OCI-LY7 (cell line): ENCODE measurements at regions not wholly inside any gene's neighbourhood (a gene's known extent, or its start where the extent isn't known, plus 50 kb on each side); places are given as distances from the start of the nearest gene placed in this dataset.

Experiments
- BruUV-seq: library from RNA; stranded (reverse); fragments of 400-500 nt; replicated peaks from 2 replicates; lab custom pipeline; 2021; lab: Mats Ljungman, UMichigan
- CTCF ChIA-PET: fragments of 300-600 bp; sonication (Branson Sonifier 250); formaldehyde crosslinking; loops from one replicate; lab custom pipeline; 2022; ENCODE audit warnings: antibody characterized with exemption; ENCODE audit not compliant: unreplicated experiment; lab: Charles Lee
- POLR2A ChIA-PET: fragments of 300-600 bp; sonication (Branson Sonifier 250); formaldehyde crosslinking; loops from one replicate; lab custom pipeline; 2022; ENCODE audit warnings: antibody characterized with exemption; lab: Charles Lee
- DNase-seq: peaks from one replicate; pipeline ENCODE4 v3.0.0-alpha.2; 2015; ENCODE audit warnings: low spot score
- H2AFZ ChIP-seq: fragments of 200-600 bp; sonication (generic), shearing (Covaris generic); 2 replicates; pipeline ENCODE4 v1.6.1; 2014; ENCODE audit warnings: mild to moderate bottlenecking, antibody characterized with exemption, low read length, moderate library complexity
- H3K27ac ChIP-seq: fragments of 200-600 bp; sonication (generic); 2 replicates; pipeline ENCODE4 v1.5.1; 2014; ENCODE audit warnings: mixed run types, low read depth, mild to moderate bottlenecking, moderate library complexity, low read length, inconsistent platforms; ENCODE audit not compliant: poor library complexity, severe bottlenecking
- H3K36me3 ChIP-seq: fragments of 200-600 bp; sonication (generic); 2 replicates; pipeline ENCODE4 v1.6.1; 2014; ENCODE audit warnings: mild to moderate bottlenecking, antibody characterized with exemption, low read length, moderate library complexity, mixed read lengths; ENCODE audit not compliant: insufficient read depth
- H3K4me1 ChIP-seq: fragments of 200-600 bp; sonication (generic); 2 replicates; pipeline ENCODE4 v1.5.1; 2014; ENCODE audit warnings: mild to moderate bottlenecking, low read length; ENCODE audit not compliant: insufficient read depth, poor library complexity, severe bottlenecking
- H3K4me2 ChIP-seq: fragments of 200-600 bp; sonication (generic); 2 replicates; pipeline ENCODE4 v1.6.1; 2014; ENCODE audit warnings: mild to moderate bottlenecking, low read length
- H3K4me3 ChIP-seq: fragments of 200-600 bp; sonication (generic); 2 replicates; pipeline ENCODE4 v1.5.1; 2014; ENCODE audit warnings: mild to moderate bottlenecking, low read depth, low read length; ENCODE audit not compliant: poor library complexity, severe bottlenecking
- H3K79me2 ChIP-seq: fragments of 200-600 bp; sonication (generic); 2 replicates; pipeline ENCODE4 v1.6.1; 2016; ENCODE audit warnings: low read depth, mild to moderate bottlenecking, low read length, moderate library complexity, mixed read lengths; ENCODE audit not compliant: insufficient read depth
- H3K9me2 ChIP-seq: fragments of 200-600 bp; sonication (generic); 2 replicates; pipeline ENCODE4 v1.6.1; 2016; ENCODE audit warnings: mild to moderate bottlenecking, low read length, mixed read lengths; ENCODE audit not compliant: insufficient read depth
- H3K9me3 ChIP-seq: fragments of 200-600 bp; sonication (generic); 2 replicates; pipeline ENCODE4 v1.6.1; 2014; ENCODE audit warnings: mild to moderate bottlenecking, mixed run types, low read length, mixed read lengths
- H4K20me1 ChIP-seq: fragments of 200-600 bp; sonication (generic); 2 replicates; pipeline ENCODE4 v1.6.1; 2014; ENCODE audit warnings: mild to moderate bottlenecking, antibody characterized with exemption, low read length, moderate library complexity, mixed read lengths; ENCODE audit not compliant: insufficient read depth
- CTCF ChIP-seq: fragments of 200-600 bp; sonication (generic); conservative IDR thresholded peaks from 2 replicates; pipeline ENCODE4 v1.5.1; 2014; ENCODE audit warnings: mild to moderate bottlenecking, antibody characterized with exemption, low read length, moderate library complexity, mixed read lengths
- EZH2phosphoT487 ChIP-seq: fragments of 200-600 bp; sonication (generic); IDR thresholded peaks from 2 replicates; pipeline ENCODE4 v1.6.1; 2018; ENCODE audit warnings: low read depth, borderline replicate concordance, mild to moderate bottlenecking, mixed run types, antibody characterized with exemption, low read length, moderate library complexity, mixed read lengths
- intact Hi-C: fragments of 100-400 bp; cut with micrococcal nuclease; formaldehyde crosslinking; loops from one replicate; pipeline ENCODE4 v1.10.0; 2022; ENCODE audit not compliant: unreplicated experiment

DNA sequence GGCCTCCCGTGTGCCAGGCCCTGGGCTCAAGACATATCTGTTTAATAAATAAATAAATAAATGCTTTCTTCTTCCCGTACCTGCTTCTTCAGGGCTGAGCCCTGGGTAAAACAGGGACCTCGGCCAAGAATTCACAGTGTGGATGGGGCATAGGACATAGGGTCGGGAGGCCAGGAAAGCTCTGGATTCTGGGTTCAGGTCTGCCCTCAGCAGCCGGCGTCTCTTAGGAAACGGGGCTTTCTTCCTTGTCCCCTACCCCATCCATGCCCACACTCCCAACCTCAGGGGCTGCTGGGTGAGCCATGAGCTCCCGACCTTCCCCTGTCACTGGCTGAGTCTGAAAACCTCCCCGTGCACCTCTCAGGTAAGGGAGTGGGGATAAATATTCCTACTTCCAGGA, 55.7 kb upstream of the ALX4 start:
- CTCF ChIA-PET: no interaction called here
- no peak for TF ChIP-seq EZH2phosphoT487
- TF ChIP-seq CTCF: no peak
- no TSS peak for BruUV-seq
- Histone ChIP-seq H3K27ac (no peak overlapping the region), H4K20me1 (no peaks in the 10 kb centered on the region), H3K4me2 (no peak overlapping the region), H2AFZ (no peak overlapping the region), H3K4me1 (no peaks in the 10 kb centered on the region), H3K9me3 (no peaks in the 10 kb centered on the region), H3K79me2 (no peaks in the 10 kb centered on the region), H3K36me3 (no peaks in the 10 kb centered on the region), H3K9me2 (no peaks in the 10 kb centered on the region), H3K4me3 (no peak overlapping the region)
- intact Hi-C loops: no loop called here
- no peak for DNase-seq
- POLR2A ChIA-PET: no interaction called here

- Histone ChIP-seq H3K9me2 (no peaks in the 10 kb centered on the region), H3K27ac (no peak overlapping the region), H3K36me3 (no peaks in the 10 kb centered on the region), H3K79me2 (no peaks in the 10 kb centered on the region), H2AFZ (no peak overlapping the region), H3K9me3 (no peaks in the 10 kb centered on the region), H3K4me3 (no peak overlapping the region), H3K4me2 (no peak overlapping the region), H4K20me1 (no peaks in the 10 kb centered on the region), H3K4me1 (no peaks in the 10 kb centered on the region)
- intact Hi-C loops: no loop called here
- ChIA-PET CTCF (no interaction called here), POLR2A (no interaction called here)
- no peak for TF ChIP-seq EZH2phosphoT487
- TF ChIP-seq CTCF: no peak
- no peak for DNase-seq
- no TSS peak for BruUV-seq
These were observed 56.1 kb upstream of the ALX4 start for GRCh38 chr11:44366026-44366425.

DNA sequence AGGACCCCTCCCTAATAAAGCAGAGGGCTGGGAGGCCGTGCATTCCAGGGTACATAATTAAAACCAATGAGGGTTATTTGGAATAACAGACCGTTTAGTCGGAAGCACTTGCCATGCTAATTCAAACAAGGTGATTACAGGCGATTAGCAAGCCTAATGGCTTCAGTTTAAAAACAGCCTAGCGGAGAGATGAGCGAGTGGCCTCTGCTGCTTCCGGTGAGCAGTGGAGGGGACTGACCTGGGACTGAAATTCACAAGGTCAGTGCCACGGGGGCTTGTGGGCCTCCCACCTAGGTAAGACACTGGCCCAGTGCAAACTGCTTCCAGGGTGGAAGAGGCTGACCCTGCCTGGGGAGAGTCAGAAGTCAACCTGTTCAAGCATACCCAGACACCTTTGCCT, 56.8 kb upstream of the ALX4 start:
- Histone ChIP-seq H2AFZ (no peak overlapping the region), H3K4me3 (no peak overlapping the region), H3K79me2 (no peaks in the 10 kb centered on the region), H3K9me2 (no peaks in the 10 kb centered on the region), H3K36me3 (no peaks in the 10 kb centered on the region), H4K20me1 (no peaks in the 10 kb centered on the region), H3K27ac (no peak overlapping the region), H3K4me1 (no peaks in the 10 kb centered on the region), H3K9me3 (no peaks in the 10 kb centered on the region), H3K4me2 (no peak overlapping the region)
- intact Hi-C loops: no loop called here
- DNase-seq: no peak
- TF ChIP-seq CTCF (no peak), EZH2phosphoT487 (no peak)
- ChIA-PET CTCF (no interaction called here), POLR2A (no interaction called here)
- no TSS peak for BruUV-seq
